GM12878 (cell line): ENCODE measurements at regions not wholly inside any gene's neighbourhood (a gene's known extent, or its start where the extent isn't known, plus 50 kb on each side); places are given as distances from the start of the nearest gene placed in this dataset.

ENCODE experiments used
- ATAC-seq: fragments of 200-7000 bp; cut with Tn5 transposase; 3 replicates; pipeline ENCODE4 v1.9.1; 2020; ENCODE audit warnings: mild to moderate bottlenecking, moderate library complexity
- BruUV-seq: library from RNA; stranded (reverse); fragments of 400-500 nt; replicated peaks from 2 replicates; lab custom pipeline; 2021; lab: Mats Ljungman, UMichigan
- CTCF ChIA-PET: fragments of 300-600 bp; sonication (Branson Sonifier 250); formaldehyde crosslinking; extraction: SDS; loops from one replicate; lab custom pipeline; 2021; ENCODE audit warnings: inconsistent platforms; lab: Yijun Ruan, JAX
- POLR2A ChIA-PET: fragments of 350-600 bp; formaldehyde crosslinking; extraction: SDS; loops from one replicate; lab custom pipeline; 2021; ENCODE audit warnings: inconsistent platforms; lab: Charles Lee
- RAD21 ChIA-PET: fragments of 300-600 bp; sonication (Branson Sonifier 250); formaldehyde crosslinking; loops from one replicate; lab custom pipeline; 2023; ENCODE audit warnings: antibody characterized with exemption; ENCODE audit not compliant: unreplicated experiment; lab: Charles Lee
- SMC1A ChIA-PET: fragments of 300-600 bp; sonication (Branson Sonifier 250); formaldehyde crosslinking; loops from one replicate; lab custom pipeline; 2023; ENCODE audit not compliant: unreplicated experiment, uncharacterized antibody; lab: Charles Lee
- DNase-seq: peaks from one replicate; pipeline ENCODE4 v3.0.0-alpha.2; 2011; ENCODE audit warnings: low read depth, low spot score
- FAIRE-seq: peaks from 3 replicates; lab custom pipeline; 2011; peaks lifted over from hg19 to GRCh38; lab: Jason Lieb, UNC
- H2AFZ ChIP-seq: 2 replicates; pipeline ENCODE4 v1.6.0; 2011; ENCODE audit warnings: low read depth, low read length, control low read depth; ENCODE audit not compliant: control insufficient read depth
- H3K27ac ChIP-seq: 2 replicates; pipeline ENCODE4 v1.5.1; 2011; ENCODE audit warnings: control low read depth; ENCODE audit not compliant: control insufficient read depth, insufficient read depth
- H3K27me3 ChIP-seq, 2 experiments: replicated peaks in 1 of 2; 2 replicates each; pipeline versions ENCODE4 v1.6.0 to v1.6.1; 2011; ENCODE audit warnings: low read length in 1 of 2; ENCODE audit not compliant: control insufficient read depth in 2 of 2, insufficient read depth in 2 of 2
- H3K36me3 ChIP-seq, 2 experiments: 2 replicates each; pipeline ENCODE4 v1.5.1; 2011; ENCODE audit warnings: low read length in 1 of 2; ENCODE audit not compliant: control insufficient read depth in 2 of 2, insufficient read depth in 2 of 2
- H3K4me1 ChIP-seq: 2 replicates; pipeline ENCODE4 v1.6.1; 2011; ENCODE audit warnings: mild to moderate bottlenecking, low read length, moderate library complexity, mixed read lengths; ENCODE audit not compliant: control insufficient read depth, insufficient read depth
- H3K4me2 ChIP-seq: 2 replicates; pipeline ENCODE4 v1.6.0; 2011; ENCODE audit warnings: control low read depth; ENCODE audit not compliant: control insufficient read depth, insufficient read depth
- H3K4me3 ChIP-seq: fragments of 200-600 bp; sonication (generic); 2 replicates; pipeline ENCODE4 v1.5.1; 2016
- H3K79me2 ChIP-seq: 2 replicates; pipeline ENCODE4 v1.6.0; 2011; ENCODE audit warnings: low read length; ENCODE audit not compliant: control insufficient read depth, insufficient read depth
- H3K9ac ChIP-seq: 2 replicates; pipeline ENCODE4 v1.8.0; 2011; ENCODE audit warnings: low read length, control low read depth, mixed read lengths; ENCODE audit not compliant: control insufficient read depth, insufficient read depth
- H3K9me3 ChIP-seq: replicated peaks from 3 replicates; pipeline ENCODE4 v1.5.1; 2011; ENCODE audit warnings: mild to moderate bottlenecking, low read length; ENCODE audit not compliant: control insufficient read depth, insufficient read depth
- H4K20me1 ChIP-seq: 2 replicates; pipeline ENCODE4 v1.6.0; 2011; ENCODE audit not compliant: control insufficient read depth, insufficient read depth
- BCL3 ChIP-seq: IDR thresholded peaks from 2 replicates; pipeline ENCODE4 v1.6.1; 2011; ENCODE audit warnings: borderline replicate concordance, low read depth, mild to moderate bottlenecking, moderate library complexity, low read length; ENCODE audit not compliant: insufficient read depth, poor library complexity, severe bottlenecking
- HDAC2 ChIP-seq: fragments of 200-600 bp; sonication (generic); IDR thresholded peaks from 2 replicates; pipeline ENCODE4 v1.6.1; 2017
- SIN3A ChIP-seq: IDR thresholded peaks from 2 replicates; pipeline ENCODE4 v1.6.1; 2012; ENCODE audit warnings: low read depth, low read length, improper control_type of control experiment
- SUZ12 ChIP-seq: fragments of 200-600 bp; sonication (generic); IDR thresholded peaks from one replicate; pipeline ENCODE4 v1.6.1; 2018; ENCODE audit warnings: antibody characterized with exemption, mild to moderate bottlenecking; ENCODE audit not compliant: unreplicated experiment
- ZNF622 ChIP-seq: fragments of 450-650 bp; IDR thresholded peaks from 2 replicates; pipeline ENCODE4 v1.6.1; 2017; ENCODE audit warnings: mild to moderate bottlenecking, inconsistent platforms
- ZSCAN29 ChIP-seq: fragments of 450-650 bp; IDR thresholded peaks from 2 replicates; pipeline ENCODE4 v1.6.1; 2017; ENCODE audit warnings: mild to moderate bottlenecking, moderate library complexity
- WGBS: methylation state at CpG from one replicate; pipeline ENCODE4 v1.1.6; 2016; ENCODE audit warnings: low lambda C conversion rate; ENCODE audit not compliant: insufficient replicate concordance, insufficient coverage; ENCODE audit errors: missing lambda C conversion rate; 5-methylcytosine and 5-hydroxymethylcytosine counted together
- in situ Hi-C: fragments of 300-500 bp; cut with MboI; formaldehyde crosslinking; loops from 9 replicates; pipeline ENCODE4 v1.14.3; 2018; ENCODE audit warnings: mixed read lengths
- intact Hi-C: fragments of 100-400 bp; cut with micrococcal nuclease; formaldehyde crosslinking; loops from one replicate; pipeline ENCODE4 v1.14.2; 2022; ENCODE audit not compliant: unreplicated experiment

- TF ChIP-seq BCL3, result no peak
- TF ChIP-seq ZSCAN29, result no peak
- no peak for TF ChIP-seq HDAC2
- no peak for TF ChIP-seq SIN3A
- TF ChIP-seq SUZ12, result no peak
- TF ChIP-seq ZNF622, result no peak
- Histone ChIP-seq H3K9me3 (no peaks in the 10 kb centered on the region; the same call in 2 of the 3 replicates), H3K4me2 (peak overlapping the region; percentile 56), H3K27ac (no peak overlapping the region), H4K20me1 (no peaks in the 10 kb centered on the region), H3K36me3 (no peaks in the 10 kb centered on the region), H3K27me3 (no peaks in the 10 kb centered on the region), H2AFZ (peak overlapping the region; percentile 7; the same call in 1 of the 2 replicates), H3K4me3 (no peak overlapping the region), H3K4me1 (peaks cover 39% of the 10 kb centered on the region), H3K79me2 (peaks cover 3% of the 10 kb centered on the region), H3K9ac (no peak overlapping the region)
- ATAC-seq (no peak), DNase-seq (no peak), FAIRE-seq (no peak)
- BruUV-seq, result no TSS peak
- ChIA-PET SMC1A (interaction anchor here (0.8 to 8.1 kb wide), 15 partner anchors 9 to 160 kb away, joined by 3 to 88 read pairs (median 4); no protein-coding TSS in a partner anchor), RAD21 (interaction anchor here (0.6 to 9.6 kb wide), 8 partner anchors 13 to 160 kb away, joined by 3 to 74 read pairs (median 4); no protein-coding TSS in a partner anchor), CTCF (interaction anchor here (0.8 to 1.7 kb wide), 8 partner anchors 9 to 567 kb away, joined by 3 to 6 read pairs (median 3); no protein-coding TSS in a partner anchor), POLR2A (interaction anchor here (0.6 to 3.6 kb wide), 8 partner anchors 9 to 135 kb away, joined by 3 to 24 read pairs (median 4); no protein-coding TSS in a partner anchor)
- intact Hi-C loops, result loop anchor here (5.0 kb wide), 1 partner anchor 73 kb away; no protein-coding TSS in a partner anchor
- in situ Hi-C loops, result no loop called here
- 70% methylated on average over 4 of the region's 4 CpGs for WGBS
These were observed 166.2 kb upstream of the VRK2 start for GRCh38 chr2:57880446-57880845.
